ENCODE measurements at regions not wholly inside any gene's neighbourhood (a gene's known extent, or its start where the extent isn't known, plus 50 kb on each side); places are given as distances from the start of the nearest gene placed in this dataset.

GRCh38 chr10:56905051-56905450 is 544.0 kb upstream of the ZWINT start:
- no peak overlapping the region for H3K4me3 ChIP-seq (ENCODE audit: low read depth, low read length, poor library complexity, severe bottlenecking)
- CTCF ChIA-PET, result no interaction called here
- H3K4me1 ChIP-seq (ENCODE audit: insufficient read depth, low read length, poor library complexity, severe bottlenecking), result no peaks in the 10 kb centered on the region
- POLR2A ChIA-PET (ENCODE audit: low non-redundant PET), result no interaction called here
- H3K36me3 ChIP-seq (ENCODE audit: insufficient read depth, low read length, poor library complexity, severe bottlenecking), result no peaks in the 10 kb centered on the region
- no TSS peak for BruUV-seq (replicated peaks)
- TF ChIP-seq CTCF (conservative IDR thresholded peaks at IDR 0.05; ENCODE audit: low read depth, low read length) (no peak), EZH2 (IDR thresholded peaks at IDR 0.05; ENCODE audit: borderline replicate concordance, low read depth, low read length, poor library complexity, severe bottlenecking) (no peak)
- intact Hi-C loops (cut with micrococcal nuclease; ENCODE audit: unreplicated experiment), result no loop called here
- DNase-seq (ENCODE audit: low spot score), result no peak
- H3K27me3 ChIP-seq (replicated peaks; ENCODE audit: insufficient read depth, low read depth, low read length, poor library complexity), result no peaks in the 10 kb centered on the region
- H3K9me3 ChIP-seq (ENCODE audit: low read depth, low read length, poor library complexity, severe bottlenecking), result peaks cover 4% of the 10 kb centered on the region
- no peak overlapping the region for H3K27ac ChIP-seq (ENCODE audit: low read depth, low read length, poor library complexity, severe bottlenecking)

GRCh38 chr10:56902554-56902953 is 541.5 kb upstream of the ZWINT start:
- H3K36me3 ChIP-seq (ENCODE audit: insufficient read depth, low read length, poor library complexity, severe bottlenecking), result no peaks in the 10 kb centered on the region
- no peaks in the 10 kb centered on the region for H3K4me1 ChIP-seq (ENCODE audit: insufficient read depth, low read length, poor library complexity, severe bottlenecking)
- no TSS peak for BruUV-seq (replicated peaks)
- TF ChIP-seq EZH2 (IDR thresholded peaks at IDR 0.05; ENCODE audit: borderline replicate concordance, low read depth, low read length, poor library complexity, severe bottlenecking) (no peak), CTCF (conservative IDR thresholded peaks at IDR 0.05; ENCODE audit: low read depth, low read length) (no peak)
- H3K9me3 ChIP-seq (ENCODE audit: low read depth, low read length, poor library complexity, severe bottlenecking), result peaks cover 13% of the 10 kb centered on the region
- CTCF ChIA-PET, result no interaction called here
- H3K27ac ChIP-seq (ENCODE audit: low read depth, low read length, poor library complexity, severe bottlenecking), result no peak overlapping the region
- intact Hi-C loops (cut with micrococcal nuclease; ENCODE audit: unreplicated experiment), result no loop called here
- no peak for DNase-seq (ENCODE audit: low spot score)
- H3K4me3 ChIP-seq (ENCODE audit: low read depth, low read length, poor library complexity, severe bottlenecking), result no peak overlapping the region
- no peaks in the 10 kb centered on the region for H3K27me3 ChIP-seq (replicated peaks; ENCODE audit: insufficient read depth, low read depth, low read length, poor library complexity)
- POLR2A ChIA-PET (ENCODE audit: low non-redundant PET), result no interaction called here

- BruUV-seq (replicated peaks), result no TSS peak
- Histone ChIP-seq H3K9me3 (ENCODE audit: low read depth, low read length, poor library complexity, severe bottlenecking) (peaks cover 37% of the 10 kb centered on the region), H3K27ac (ENCODE audit: low read depth, low read length, poor library complexity, severe bottlenecking) (no peak overlapping the region), H3K27me3 (replicated peaks; ENCODE audit: insufficient read depth, low read depth, low read length, poor library complexity) (no peaks in the 10 kb centered on the region), H3K4me1 (ENCODE audit: insufficient read depth, low read length, poor library complexity, severe bottlenecking) (no peaks in the 10 kb centered on the region), H3K36me3 (ENCODE audit: insufficient read depth, low read length, poor library complexity, severe bottlenecking) (no peaks in the 10 kb centered on the region), H3K4me3 (ENCODE audit: low read depth, low read length, poor library complexity, severe bottlenecking) (no peak overlapping the region)
- POLR2A ChIA-PET (ENCODE audit: low non-redundant PET), result no interaction called here
- CTCF ChIA-PET, result no interaction called here
- intact Hi-C loops (cut with micrococcal nuclease; ENCODE audit: unreplicated experiment), result no loop called here
- TF ChIP-seq EZH2 (IDR thresholded peaks at IDR 0.05; ENCODE audit: borderline replicate concordance, low read depth, low read length, poor library complexity, severe bottlenecking) (no peak), CTCF (conservative IDR thresholded peaks at IDR 0.05; ENCODE audit: low read depth, low read length) (no peak)
- no peak for DNase-seq (ENCODE audit: low spot score)
Observed at GRCh38 chr10:56895306-56895705, 534.2 kb upstream of the ZWINT start.
